Neuronal stem cell (in vitro differentiated cells): ENCODE measurements at regions not wholly inside any gene's neighbourhood (a gene's known extent, or its start where the extent isn't known, plus 50 kb on each side); places are given as distances from the start of the nearest gene placed in this dataset.

Experiments
- DNase-seq: peaks from one replicate; pipeline ENCODE4 v3.0.0-alpha.2; 2013; ENCODE audit warnings: low spot score
- H2AFZ ChIP-seq: one replicate; pipeline ENCODE4 v1.6.1; 2013; ENCODE audit warnings: mild to moderate bottlenecking, low read length, inconsistent platforms
- H2AK5ac ChIP-seq: 2 replicates; pipeline ENCODE4 v1.6.1; 2013; ENCODE audit warnings: low read depth, mild to moderate bottlenecking, inconsistent platforms, low read length, moderate library complexity, mixed read lengths
- H2BK120ac ChIP-seq: 2 replicates; pipeline ENCODE4 v1.6.1; 2013; ENCODE audit warnings: low read depth, mild to moderate bottlenecking, inconsistent platforms, low read length, moderate library complexity, mixed read lengths
- H2BK12ac ChIP-seq: one replicate; pipeline ENCODE4 v1.6.1; 2013; ENCODE audit warnings: low read length, inconsistent platforms
- H2BK15ac ChIP-seq: 2 replicates; pipeline ENCODE4 v1.6.1; 2013; ENCODE audit warnings: mild to moderate bottlenecking, low read length, inconsistent platforms, mixed read lengths
- H2BK5ac ChIP-seq: one replicate; pipeline ENCODE4 v1.6.1; 2013; ENCODE audit warnings: inconsistent platforms, mild to moderate bottlenecking, low read length, moderate library complexity
- H3K14ac ChIP-seq: one replicate; pipeline ENCODE4 v1.6.1; 2013; ENCODE audit warnings: low read length, inconsistent platforms
- H3K18ac ChIP-seq: 2 replicates; pipeline ENCODE4 v1.6.1; 2013; ENCODE audit warnings: low read length, inconsistent platforms
- H3K23ac ChIP-seq: 2 replicates; pipeline ENCODE4 v1.6.1; 2013; ENCODE audit warnings: low read depth, mild to moderate bottlenecking, mixed read lengths, low read length, inconsistent platforms; ENCODE audit not compliant: poor library complexity
- H3K27ac ChIP-seq: replicated peaks from 3 replicates; pipeline ENCODE4 v1.5.1; 2013; ENCODE audit warnings: low read length, inconsistent platforms
- H3K27me3 ChIP-seq, 3 experiments: 2 replicates each; pipeline ENCODE4 v1.6.1; 2013; ENCODE audit warnings: low read length in 3 of 3, mild to moderate bottlenecking in 2 of 3, inconsistent platforms in 1 of 3, low read depth in 1 of 3, mixed read lengths in 1 of 3, moderate library complexity in 1 of 3; ENCODE audit not compliant: control insufficient read depth in 3 of 3, insufficient read depth in 3 of 3
- H3K36me3 ChIP-seq, 2 donors: replicated peaks in 1 of 2; 2 replicates each; pipeline ENCODE4 v1.6.1; 2013; ENCODE audit warnings: low read length in 2 of 2; ENCODE audit not compliant: control insufficient read depth in 2 of 2, insufficient read depth in 2 of 2
- H3K4ac ChIP-seq: 2 replicates; pipeline ENCODE4 v1.6.1; 2013; ENCODE audit warnings: inconsistent platforms, mild to moderate bottlenecking, low read length, moderate library complexity
- H3K4me1 ChIP-seq, 2 donors: 1 replicate in 1 of 2; 2 replicates in 1 of 2; pipeline ENCODE4 v1.6.1; 2013; ENCODE audit warnings: low read length in 2 of 2, low read depth in 1 of 2; ENCODE audit not compliant: control insufficient read depth in 2 of 2, insufficient read depth in 1 of 2
- H3K4me2 ChIP-seq: one replicate; pipeline ENCODE4 v1.6.1; 2013; ENCODE audit warnings: mild to moderate bottlenecking, low read length, inconsistent platforms; ENCODE audit not compliant: insufficient read depth, poor library complexity, severe bottlenecking
- H3K4me3 ChIP-seq, 2 donors: 2 replicates each; pipeline ENCODE4 v1.5.1; 2013; ENCODE audit warnings: low read length in 2 of 2, mild to moderate bottlenecking in 2 of 2, inconsistent platforms in 1 of 2, moderate library complexity in 1 of 2
- H3K79me1 ChIP-seq: one replicate; pipeline ENCODE4 v1.6.1; 2013; ENCODE audit warnings: low read depth, mild to moderate bottlenecking, inconsistent platforms, low read length, moderate library complexity
- H3K9ac ChIP-seq: one replicate; pipeline ENCODE4 v1.6.1; 2013; ENCODE audit warnings: mild to moderate bottlenecking, low read depth, low read length, inconsistent platforms; ENCODE audit not compliant: poor library complexity
- H3K9me3 ChIP-seq, 2 donors: replicated peaks in 1 of 2; 2 replicates each; pipeline versions ENCODE3 to v1.6.1; 2013; ENCODE audit warnings: low read length in 2 of 2, mild to moderate bottlenecking in 2 of 2, inconsistent platforms in 1 of 2, low read depth in 1 of 2, mixed read lengths in 1 of 2, moderate library complexity in 1 of 2; ENCODE audit not compliant: control insufficient read depth in 2 of 2, insufficient read depth in 1 of 2
- H4K8ac ChIP-seq: one replicate; pipeline ENCODE4 v1.6.1; 2013; ENCODE audit warnings: low read depth, mild to moderate bottlenecking, inconsistent platforms, low read length, moderate library complexity
- H4K91ac ChIP-seq: one replicate; pipeline ENCODE4 v1.6.1; 2013; ENCODE audit warnings: low read length, low read depth, mild to moderate bottlenecking, inconsistent platforms; ENCODE audit not compliant: poor library complexity
- WGBS, 2 donors: extraction: QIAGEN DNeasy Blood & Tissue Kit; methylation state at CpG; one replicate each; pipeline ENCODE4 v1.1.7; 2013; ENCODE audit warnings: missing lambda C conversion rate in 2 of 2, mixed read lengths in 1 of 2; ENCODE audit not compliant: insufficient read length in 2 of 2, insufficient replicate concordance in 1 of 2; ENCODE audit errors: extremely low coverage in 2 of 2; 5-methylcytosine and 5-hydroxymethylcytosine counted together

DNA sequence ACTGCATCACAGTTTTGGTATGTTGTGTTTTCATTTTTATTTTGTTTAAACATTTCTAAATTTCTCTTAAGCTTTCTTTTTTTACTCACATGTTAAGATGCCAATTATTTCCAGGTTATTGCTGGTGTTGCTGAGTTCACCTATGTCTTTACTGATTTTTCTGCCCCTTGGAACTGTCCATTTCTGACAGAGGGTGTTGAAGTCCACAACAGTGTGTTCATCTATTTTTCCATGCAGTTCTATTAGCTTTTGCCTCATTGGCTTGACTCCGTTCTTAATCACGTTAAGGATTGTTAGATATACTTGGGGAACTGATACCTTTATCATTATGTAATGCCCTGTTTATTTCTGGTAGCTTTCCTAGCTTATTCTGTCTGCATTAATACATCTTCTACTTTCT is 158.0 kb upstream of the TCERG1L start:
- WGBS, 2 donors: no CpG with 5 or more reads among the region's 2 CpGs
- Histone ChIP-seq H2BK5ac (no peak overlapping the region), H3K18ac (no peak overlapping the region), H3K4me3 (no peak overlapping the region), H3K14ac (no peak overlapping the region), H3K27me3 (no peaks in the 10 kb centered on the region), H2BK15ac (no peak overlapping the region), H3K4me2 (no peak overlapping the region), H3K36me3 (no peaks in the 10 kb centered on the region), H3K9me3 (peaks cover 0 to 3% of the 10 kb centered on the region in 2 donors), H3K4ac (no peak overlapping the region), H4K8ac (no peak overlapping the region), H3K23ac (no peak overlapping the region), H2BK120ac (no peak overlapping the region), H3K27ac (no peak overlapping the region), H4K91ac (no peak overlapping the region), H2BK12ac (no peak overlapping the region), H2AFZ (no peak overlapping the region), H3K4me1 (no peaks in the 10 kb centered on the region), H3K79me1 (no peaks in the 10 kb centered on the region), H2AK5ac (no peak overlapping the region), H3K9ac (no peak overlapping the region)
- no peak for DNase-seq

DNA sequence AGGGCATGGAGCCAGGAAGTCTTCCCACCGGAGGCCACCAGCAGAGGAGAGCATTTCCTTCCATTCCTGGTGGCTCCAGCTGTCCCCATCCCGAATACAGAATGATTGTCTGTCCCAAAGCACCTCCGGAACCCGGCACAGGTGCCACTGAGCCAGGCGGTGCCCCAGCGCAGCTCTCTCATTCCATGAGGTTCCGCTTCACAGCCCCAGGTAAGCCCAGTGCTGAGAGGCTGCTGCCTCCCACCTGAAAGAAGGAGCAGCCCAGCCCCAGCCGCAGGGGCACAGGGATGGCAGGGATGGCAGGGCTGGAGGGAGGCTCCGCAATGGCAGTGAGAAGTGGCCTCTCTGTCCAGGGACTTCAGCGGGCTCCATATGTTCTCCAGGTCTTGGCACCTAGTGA is 162.1 kb upstream of the TCERG1L start:
- no CpG with 5 or more reads among the region's 10 CpGs for WGBS, 2 donors
- Histone ChIP-seq H4K91ac (no peak overlapping the region), H2BK120ac (peak overlapping the region; percentile 38), H3K36me3 (no peaks in the 10 kb centered on the region), H2BK12ac (peak overlapping the region; percentile 34), H2AK5ac (peak overlapping the region; percentile 71), H2AFZ (no peak overlapping the region), H2BK5ac (peak overlapping the region; percentile 35), H3K79me1 (no peaks in the 10 kb centered on the region), H4K8ac (no peak overlapping the region), H2BK15ac (no peak overlapping the region), H3K14ac (peak overlapping the region; percentile 33), H3K27ac (no peak overlapping the region), H3K4me1 (no peaks in the 10 kb centered on the region), H3K27me3 (peaks cover 0 to 5% (median 0%) of the 10 kb centered on the region in 3 experiments), H3K18ac (peak overlapping the region; percentile 55), H3K4me2 (no peak overlapping the region), H3K9ac (no peak overlapping the region), H3K4me3 (peak overlapping the region in 1 of 2 donors; percentile 15), H3K9me3 (peaks cover 0 to 3% of the 10 kb centered on the region in 2 donors), H3K4ac (no peak overlapping the region), H3K23ac (no peak overlapping the region)
- no peak for DNase-seq

DNA sequence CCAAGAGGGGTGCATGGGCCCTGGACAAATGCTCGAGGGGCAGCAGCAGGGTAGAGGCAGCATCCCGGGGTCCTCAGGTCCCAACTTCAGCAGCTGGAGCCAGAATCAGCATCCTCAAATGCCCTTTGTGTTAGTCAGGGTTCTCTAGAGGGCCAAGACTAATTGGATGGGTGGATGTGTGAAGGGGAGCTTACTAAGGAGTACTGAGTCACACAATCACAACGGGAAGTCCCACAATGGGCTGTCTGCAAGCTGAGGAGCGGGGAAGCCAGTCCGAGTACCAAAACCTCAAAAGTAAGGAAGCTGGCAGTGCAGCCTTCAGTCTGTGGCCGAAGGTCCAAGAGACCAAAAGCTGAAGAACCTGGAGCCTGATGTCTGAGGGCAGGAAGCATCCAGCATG is 162.9 kb upstream of the TCERG1L start:
- DNase-seq: no peak
- no peak overlapping the region for H3K4me3 ChIP-seq
- H3K36me3 ChIP-seq: no peaks in the 10 kb centered on the region
- H3K4ac ChIP-seq: no peak overlapping the region
- no peak overlapping the region for H3K4me2 ChIP-seq
- no peak overlapping the region for H2AK5ac ChIP-seq
- H3K18ac ChIP-seq: no peak overlapping the region
- no CpG with 5 or more reads among the region's 6 CpGs for WGBS, 2 donors
- H3K79me1 ChIP-seq: no peaks in the 10 kb centered on the region
- H4K91ac ChIP-seq: no peak overlapping the region
- H4K8ac ChIP-seq: no peak overlapping the region
- H3K14ac ChIP-seq: no peak overlapping the region
- no peak overlapping the region for H2BK12ac ChIP-seq
- no peak overlapping the region for H2AFZ ChIP-seq
- no peak overlapping the region for H3K23ac ChIP-seq
- no peak overlapping the region for H2BK120ac ChIP-seq
- peaks cover 0 to 3% of the 10 kb centered on the region in 2 donors for H3K9me3 ChIP-seq
- no peak overlapping the region for H3K27ac ChIP-seq
- no peak overlapping the region for H3K9ac ChIP-seq
- H2BK15ac ChIP-seq: no peak overlapping the region
- peaks cover 0 to 5% (median 0%) of the 10 kb centered on the region in 3 experiments for H3K27me3 ChIP-seq
- H2BK5ac ChIP-seq: peak overlapping the region; percentile 35
- H3K4me1 ChIP-seq: no peaks in the 10 kb centered on the region

DNA sequence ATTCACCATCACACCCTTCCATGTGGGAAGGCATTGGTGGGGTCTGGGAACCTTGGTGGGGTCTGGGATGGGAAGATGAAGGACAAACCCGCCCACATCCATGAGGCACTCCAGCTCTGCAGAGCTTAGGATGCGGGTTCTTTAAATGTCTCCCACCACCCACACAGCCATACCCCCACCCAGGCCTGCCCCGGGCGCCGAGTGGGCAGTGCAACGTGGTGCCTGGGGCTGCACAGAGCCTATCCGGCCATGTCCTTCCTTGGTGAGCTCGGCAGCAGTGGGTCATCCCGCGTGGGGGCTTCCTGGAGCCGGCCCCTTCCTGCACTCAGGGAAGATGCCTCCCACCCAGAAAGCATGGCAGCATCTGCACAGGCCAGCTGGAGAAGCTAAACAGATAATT is 163.5 kb upstream of the TCERG1L start:
- no peaks in the 10 kb centered on the region for H3K79me1 ChIP-seq
- H4K8ac ChIP-seq: no peak overlapping the region
- H3K4ac ChIP-seq: no peak overlapping the region
- H4K91ac ChIP-seq: no peak overlapping the region
- no peak overlapping the region for H3K4me2 ChIP-seq
- no peak overlapping the region for H2BK120ac ChIP-seq
- no peak overlapping the region for H3K23ac ChIP-seq
- H3K27ac ChIP-seq: no peak overlapping the region
- peaks cover 0 to 3% of the 10 kb centered on the region in 2 donors for H3K9me3 ChIP-seq
- H2AK5ac ChIP-seq: no peak overlapping the region
- H3K4me1 ChIP-seq: no peaks in the 10 kb centered on the region
- no peak overlapping the region for H3K9ac ChIP-seq
- H2AFZ ChIP-seq: no peak overlapping the region
- H3K14ac ChIP-seq: peak overlapping the region; percentile 63
- peaks cover 0 to 5% (median 0%) of the 10 kb centered on the region in 3 experiments for H3K27me3 ChIP-seq
- H2BK5ac ChIP-seq: no peak overlapping the region
- no peak overlapping the region for H3K4me3 ChIP-seq
- no CpG with 5 or more reads among the region's 11 CpGs for WGBS, 2 donors
- H2BK12ac ChIP-seq: no peak overlapping the region
- H2BK15ac ChIP-seq: no peak overlapping the region
- peak overlapping the region; percentile 45 for H3K18ac ChIP-seq
- no peak for DNase-seq
- H3K36me3 ChIP-seq: no peaks in the 10 kb centered on the region
